GM12891 (cell line): ENCODE measurements at regions not wholly inside any gene's neighbourhood (a gene's known extent, or its start where the extent isn't known, plus 50 kb on each side); places are given as distances from the start of the nearest gene placed in this dataset.

Source experiments
- PAX5 ChIP-seq: IDR thresholded peaks from 2 replicates; pipeline ENCODE4 v1.6.1; 2011; ENCODE audit warnings: low read length, moderate library complexity, mild to moderate bottlenecking; ENCODE audit not compliant: insufficient read depth, severe bottlenecking
- POLR2A ChIP-seq: IDR thresholded peaks from 2 replicates; pipeline ENCODE4 v1.6.1; 2011; ENCODE audit warnings: low read depth, low read length, control low read depth
- POLR2AphosphoS5 ChIP-seq: IDR thresholded peaks from 2 replicates; pipeline ENCODE4 v1.6.1; 2011; ENCODE audit warnings: low read depth, low read length, control low read depth
- POU2F2 ChIP-seq: IDR thresholded peaks from 2 replicates; pipeline ENCODE4 v1.6.1; 2011; ENCODE audit warnings: low read depth, mild to moderate bottlenecking, control low read depth, low read length, moderate library complexity
- SPI1 ChIP-seq: IDR thresholded peaks from 2 replicates; pipeline ENCODE4 v1.6.1; 2011; ENCODE audit warnings: low read depth, low read length, control low read depth
- TAF1 ChIP-seq: IDR thresholded peaks from 2 replicates; pipeline ENCODE4 v1.6.1; 2011; ENCODE audit warnings: low read depth, low read length, control low read depth

DNA sequence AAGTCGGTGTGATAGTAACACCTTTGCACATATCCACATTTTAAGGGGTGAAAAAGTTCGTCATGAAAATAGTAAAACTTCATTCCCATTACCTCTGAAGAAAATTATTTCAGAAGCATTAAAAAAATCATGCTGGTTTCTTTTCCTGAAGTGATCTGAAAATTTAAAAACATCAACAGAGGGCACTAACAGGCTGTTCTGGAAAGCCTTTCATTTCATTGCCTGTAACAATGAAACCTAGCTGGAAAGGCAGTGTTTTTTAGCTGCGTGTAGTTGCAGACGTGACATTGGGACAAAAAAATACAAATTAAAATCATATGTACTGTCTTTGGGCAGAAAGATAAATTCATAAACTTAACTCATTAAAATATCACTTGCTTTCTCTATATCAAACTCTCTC, 993.8 kb downstream of the GBE1 start:
- TF ChIP-seq POLR2AphosphoS5 (no peak), POLR2A (no peak), TAF1 (no peak), POU2F2 (no peak), SPI1 (no peak), PAX5 (no peak)
